LNCAP (cell line): ENCODE measurements at regions not wholly inside any gene's neighbourhood (a gene's known extent, or its start where the extent isn't known, plus 50 kb on each side); places are given as distances from the start of the nearest gene placed in this dataset.

Experiments used
- CTCF ChIP-seq: fragments of 450-650 bp; IDR thresholded peaks from 2 replicates; pipeline ENCODE4 v1.5.1; 2017; ENCODE audit warnings: mild to moderate bottlenecking

- no peak for TF ChIP-seq CTCF
Observed at GRCh38 chr14:97390096-97390724, 593.0 kb downstream of the VRK1 start.

GRCh38 chr14:97393244-97393643 is 596.1 kb downstream of the VRK1 start:
- TF ChIP-seq CTCF: no peak

- TF ChIP-seq CTCF: no peak
Observed at GRCh38 chr14:97395068-97395467, 597.9 kb downstream of the VRK1 start.

GRCh38 chr14:97401714-97402113 is 604.5 kb downstream of the VRK1 start:
- TF ChIP-seq CTCF: no peak

- TF ChIP-seq CTCF: no peak
Observed at GRCh38 chr14:97402279-97402678, 605.1 kb downstream of the VRK1 start.

- no peak for TF ChIP-seq CTCF
Observed at GRCh38 chr14:97407701-97408407, 610.7 kb downstream of the VRK1 start.

DNA sequence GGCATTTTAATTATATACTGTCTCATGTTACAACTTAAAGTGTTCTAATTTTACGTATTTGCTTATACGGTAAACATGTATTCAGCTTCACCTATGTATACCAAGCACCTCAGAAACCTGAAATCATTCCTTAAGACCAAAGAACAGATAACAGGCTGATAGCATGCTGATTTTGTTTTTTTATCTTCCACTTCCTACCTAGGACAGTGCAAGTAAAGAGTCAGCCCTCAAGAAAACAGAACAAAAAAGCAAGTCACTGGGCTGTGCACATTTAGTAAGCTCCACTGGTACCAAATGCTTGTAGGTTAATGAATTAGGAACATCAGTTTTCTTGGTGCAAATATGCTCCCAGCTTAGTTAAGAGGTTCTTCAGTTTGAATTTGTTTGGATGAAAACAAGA is 611.3 kb downstream of the VRK1 start:
- TF ChIP-seq CTCF: no peak
